NCI-H1694 (cell line): ENCODE measurements at regions not wholly inside any gene's neighbourhood (a gene's known extent, or its start where the extent isn't known, plus 50 kb on each side); places are given as distances from the start of the nearest gene placed in this dataset.
A peak's percentile ranks its signal among the peaks of the same experiment; 100 is the strongest.
"Not testable (repeated sequence)": the region's sequence is repeated elsewhere in the genome, so short reads cannot be mapped to it uniquely, and the experiment has no call there.

Source experiments
- DNase-seq: peaks from one replicate; lab custom pipeline; 2025; lab: John Stamatoyannopoulos, UW

GRCh38 chr4:127469542-127469941 is 163.2 kb upstream of the INTU start:
- no peak for DNase-seq

GRCh38 chr4:127469959-127470809 is 162.6 kb upstream of the INTU start:
- no peak for DNase-seq

GRCh38 chr4:127478271-127478670 is 154.5 kb upstream of the INTU start:
- not testable (repeated sequence) for DNase-seq

GRCh38 chr4:127479031-127479622 is 153.6 kb upstream of the INTU start:
- DNase-seq, result peak; percentile 39

GRCh38 chr4:127482049-127482448 is 150.7 kb upstream of the INTU start:
- DNase-seq, result no peak

- DNase-seq, result no peak
Observed at GRCh38 chr4:127484117-127484516, 148.6 kb upstream of the INTU start.

GRCh38 chr4:127486248-127486647 is 146.5 kb upstream of the INTU start:
- no peak for DNase-seq

- no peak for DNase-seq
Observed at GRCh38 chr4:127491571-127491970, 141.2 kb upstream of the INTU start.

GRCh38 chr4:127496875-127497274 is 135.9 kb upstream of the INTU start:
- not testable (repeated sequence) for DNase-seq

- DNase-seq, result no peak
Observed at GRCh38 chr4:127498366-127498765, 134.4 kb upstream of the INTU start.

GRCh38 chr4:127500242-127500641 is 132.5 kb upstream of the INTU start:
- no peak for DNase-seq

- DNase-seq, result no peak
Observed at GRCh38 chr4:127501103-127501502, 131.7 kb upstream of the INTU start.

- no peak for DNase-seq
Observed at GRCh38 chr4:127503111-127503510, 129.6 kb upstream of the INTU start.

GRCh38 chr4:127505203-127505602 is 127.6 kb upstream of the INTU start:
- peak; percentile 11 for DNase-seq

GRCh38 chr4:127506283-127506682 is 126.5 kb upstream of the INTU start:
- no peak for DNase-seq

- no peak for DNase-seq
Observed at GRCh38 chr4:127509155-127509554, 123.6 kb upstream of the INTU start.

- DNase-seq, result not testable (repeated sequence)
Observed at GRCh38 chr4:127512672-127513071, 120.1 kb upstream of the INTU start.

GRCh38 chr4:127515259-127515658 is 117.5 kb upstream of the INTU start:
- not testable (repeated sequence) for DNase-seq

- no peak for DNase-seq
Observed at GRCh38 chr4:127518046-127518445, 114.7 kb upstream of the INTU start.

GRCh38 chr4:127521463-127521862 is 111.3 kb upstream of the INTU start:
- no peak for DNase-seq

GRCh38 chr4:127523369-127523768 is 109.4 kb upstream of the INTU start:
- DNase-seq, result no peak

GRCh38 chr4:127525608-127526007 is 107.1 kb upstream of the INTU start:
- DNase-seq, result no peak

- DNase-seq, result no peak
Observed at GRCh38 chr4:127528302-127528701, 104.5 kb upstream of the INTU start.

- not testable (repeated sequence) for DNase-seq
Observed at GRCh38 chr4:127529879-127530278, 102.9 kb upstream of the INTU start.
